GM12872 (cell line): ENCODE measurements at regions not wholly inside any gene's neighbourhood (a gene's known extent, or its start where the extent isn't known, plus 50 kb on each side); places are given as distances from the start of the nearest gene placed in this dataset.

Experiments used
- TF ChIP-seq, protein P1 (sequence below): IDR thresholded peaks from 3 replicates; pipeline ENCODE4 v1.5.1; 2011; ENCODE audit warnings: low read depth, mild to moderate bottlenecking, low read length, moderate library complexity; ENCODE audit not compliant: insufficient read depth

DNA sequence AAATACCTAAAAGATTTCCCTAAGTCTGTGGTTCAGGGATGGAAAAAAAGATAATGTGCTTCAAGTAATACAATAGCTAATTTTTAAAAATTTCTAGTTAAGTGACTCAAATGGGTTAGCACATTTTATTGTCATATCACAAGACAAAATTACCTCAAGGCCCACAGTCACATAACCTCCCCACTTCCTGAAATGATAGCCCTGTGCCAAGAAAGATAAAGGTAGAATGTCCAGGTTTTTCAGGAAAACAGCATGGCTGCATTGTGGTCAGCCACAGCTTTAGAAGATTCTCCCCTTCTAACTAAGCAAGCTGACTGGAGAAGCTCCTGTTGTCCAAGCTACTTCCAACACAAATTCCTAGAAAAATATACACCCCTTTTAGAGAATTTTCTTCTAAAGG is 127.1 kb upstream of the SLC35G4 start:
- TF ChIP-seq, protein P1, sequence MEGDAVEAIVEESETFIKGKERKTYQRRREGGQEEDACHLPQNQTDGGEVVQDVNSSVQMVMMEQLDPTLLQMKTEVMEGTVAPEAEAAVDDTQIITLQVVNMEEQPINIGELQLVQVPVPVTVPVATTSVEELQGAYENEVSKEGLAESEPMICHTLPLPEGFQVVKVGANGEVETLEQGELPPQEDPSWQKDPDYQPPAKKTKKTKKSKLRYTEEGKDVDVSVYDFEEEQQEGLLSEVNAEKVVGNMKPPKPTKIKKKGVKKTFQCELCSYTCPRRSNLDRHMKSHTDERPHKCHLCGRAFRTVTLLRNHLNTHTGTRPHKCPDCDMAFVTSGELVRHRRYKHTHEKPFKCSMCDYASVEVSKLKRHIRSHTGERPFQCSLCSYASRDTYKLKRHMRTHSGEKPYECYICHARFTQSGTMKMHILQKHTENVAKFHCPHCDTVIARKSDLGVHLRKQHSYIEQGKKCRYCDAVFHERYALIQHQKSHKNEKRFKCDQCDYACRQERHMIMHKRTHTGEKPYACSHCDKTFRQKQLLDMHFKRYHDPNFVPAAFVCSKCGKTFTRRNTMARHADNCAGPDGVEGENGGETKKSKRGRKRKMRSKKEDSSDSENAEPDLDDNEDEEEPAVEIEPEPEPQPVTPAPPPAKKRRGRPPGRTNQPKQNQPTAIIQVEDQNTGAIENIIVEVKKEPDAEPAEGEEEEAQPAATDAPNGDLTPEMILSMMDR = no peak

DNA sequence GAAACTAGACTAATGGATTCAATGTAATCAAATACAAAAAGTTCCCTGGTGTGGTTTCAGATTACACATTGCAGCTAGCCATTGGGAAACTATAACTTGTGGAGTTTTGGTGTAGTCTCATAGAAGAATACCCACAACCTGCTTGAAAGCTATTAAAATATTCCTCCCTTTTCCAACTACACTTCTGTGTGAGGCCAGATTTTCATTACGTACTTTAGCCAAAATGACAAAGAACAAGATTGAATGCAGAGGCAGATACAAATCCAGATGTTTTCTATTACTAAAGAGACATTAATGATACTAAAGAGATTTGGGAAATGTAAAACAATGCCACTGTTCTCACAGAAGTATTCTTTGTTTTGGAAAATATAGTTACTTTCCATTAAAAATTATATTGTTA is 128.7 kb upstream of the SLC35G4 start:
- TF ChIP-seq, protein P1 = no peak

DNA sequence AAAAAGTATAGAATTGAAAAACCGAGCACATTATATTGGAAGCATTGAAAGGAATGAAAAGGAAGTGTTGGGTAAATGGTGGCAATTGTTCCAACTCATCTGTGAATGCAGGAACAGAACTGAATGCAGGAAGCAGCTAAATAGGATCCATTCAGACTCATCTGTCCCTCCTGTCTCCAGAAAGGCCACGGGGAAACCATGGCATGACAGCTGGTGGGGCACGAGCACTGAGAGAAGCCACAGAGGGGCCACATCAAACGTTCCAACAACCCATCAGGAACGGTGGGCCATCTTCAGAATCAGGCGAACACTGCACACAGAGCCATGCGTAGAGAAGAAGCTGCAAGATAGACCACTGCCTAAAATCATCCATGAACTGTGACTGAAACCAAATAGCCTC is 138.5 kb upstream of the SLC35G4 start:
- TF ChIP-seq, protein P1 = no peak

DNA sequence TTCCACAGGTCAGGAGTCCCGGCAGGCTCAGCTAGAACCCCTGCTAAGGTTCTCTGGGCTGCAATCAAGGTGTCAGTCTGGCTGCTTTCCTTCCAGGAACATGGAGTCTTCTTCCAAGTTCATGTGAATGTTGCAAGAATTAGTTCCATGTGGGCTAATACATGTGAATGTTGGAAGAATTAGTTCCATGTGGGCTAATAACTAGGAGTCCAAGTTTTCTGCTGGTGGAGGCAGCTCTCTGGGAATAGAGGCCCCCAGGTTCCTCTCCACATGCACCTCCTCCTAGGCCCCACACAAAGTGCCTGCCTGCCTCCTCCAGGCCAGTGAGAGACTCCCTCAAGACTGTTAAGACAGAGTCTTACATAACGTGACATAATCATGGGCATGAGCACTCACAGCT is 140.8 kb upstream of the SLC35G4 start:
- TF ChIP-seq, protein P1 = no peak

DNA sequence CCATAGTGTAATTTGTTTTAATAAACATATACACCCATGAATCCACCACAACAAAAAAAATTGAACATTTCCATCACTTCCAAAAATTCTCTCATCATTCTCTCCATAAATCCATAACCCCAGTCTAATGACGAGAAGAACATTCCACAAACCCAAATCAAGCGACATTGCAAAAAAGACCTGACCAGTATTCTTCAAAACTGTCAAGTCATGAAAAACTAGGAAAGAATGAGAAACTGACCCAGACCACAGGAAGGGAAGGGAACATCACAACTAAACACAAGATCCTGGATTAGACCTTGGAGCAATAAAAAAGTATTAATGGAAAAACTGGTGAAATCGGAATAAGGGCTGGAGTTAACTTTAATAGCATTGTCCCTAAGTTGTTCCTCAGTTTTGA is 141.3 kb upstream of the SLC35G4 start:
- TF ChIP-seq, protein P1 = no peak

DNA sequence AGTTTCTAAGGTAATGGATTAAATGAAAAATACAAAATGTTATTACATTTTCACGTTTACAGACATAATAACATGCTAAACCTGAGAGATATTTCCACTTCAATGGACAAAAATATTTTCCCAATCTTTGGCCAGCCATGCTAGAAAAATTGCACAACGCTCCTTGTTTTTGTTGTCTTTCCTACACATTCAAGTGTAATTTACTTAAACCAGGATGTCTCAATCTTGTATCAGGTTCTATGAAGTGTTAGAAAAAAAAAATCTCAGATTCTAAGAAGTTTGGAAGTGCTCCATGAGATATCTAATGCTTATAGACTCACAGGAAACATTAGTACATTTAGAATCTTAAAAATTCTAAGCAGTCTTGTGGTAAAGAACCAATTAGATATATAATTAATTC is 141.8 kb upstream of the SLC35G4 start:
- TF ChIP-seq, protein P1 = no peak

DNA sequence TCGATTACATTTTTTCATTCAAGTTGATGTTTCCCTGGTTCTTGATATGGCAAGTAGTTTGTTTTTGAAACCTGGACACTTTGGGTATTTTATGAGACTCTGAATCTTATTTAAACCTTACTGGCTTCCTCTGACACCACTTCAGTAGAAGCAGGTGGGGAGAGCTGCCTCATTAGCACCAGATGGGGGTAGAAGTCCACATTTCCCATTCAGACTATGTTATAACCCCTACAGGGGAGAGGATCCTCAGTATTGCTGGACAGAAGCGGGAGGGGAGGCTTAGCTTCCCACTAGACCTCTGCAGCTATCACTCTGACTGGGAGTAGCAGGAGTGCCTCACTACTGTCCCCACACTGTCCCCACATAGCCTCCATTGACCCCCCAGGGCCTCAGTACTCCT is 145.3 kb upstream of the SLC35G4 start:
- TF ChIP-seq, protein P1 = no peak

DNA sequence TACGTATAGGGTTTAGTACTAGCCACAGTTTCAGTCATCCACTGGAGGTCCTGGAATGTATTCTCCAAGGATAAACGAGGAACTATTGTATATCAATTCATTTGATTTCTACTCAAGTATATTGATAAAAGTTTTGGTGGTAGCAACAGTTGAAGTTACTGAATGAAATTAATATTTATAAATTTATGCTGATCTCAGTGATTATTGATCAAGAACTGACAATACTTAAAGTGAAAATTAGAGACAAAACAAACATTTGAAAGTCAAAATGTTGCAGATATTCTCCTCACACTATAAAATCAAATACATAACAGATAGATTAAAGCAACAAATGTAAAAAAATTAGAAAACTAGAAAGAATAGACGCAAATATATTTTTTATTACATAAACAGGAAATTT is 150.9 kb upstream of the SLC35G4 start:
- TF ChIP-seq, protein P1 = no peak
